ENCODE measurements at regions not wholly inside any gene's neighbourhood (a gene's known extent, or its start where the extent isn't known, plus 50 kb on each side); places are given as distances from the start of the nearest gene placed in this dataset.
A peak's percentile ranks its signal among the peaks of the same experiment; 100 is the strongest.

DNA sequence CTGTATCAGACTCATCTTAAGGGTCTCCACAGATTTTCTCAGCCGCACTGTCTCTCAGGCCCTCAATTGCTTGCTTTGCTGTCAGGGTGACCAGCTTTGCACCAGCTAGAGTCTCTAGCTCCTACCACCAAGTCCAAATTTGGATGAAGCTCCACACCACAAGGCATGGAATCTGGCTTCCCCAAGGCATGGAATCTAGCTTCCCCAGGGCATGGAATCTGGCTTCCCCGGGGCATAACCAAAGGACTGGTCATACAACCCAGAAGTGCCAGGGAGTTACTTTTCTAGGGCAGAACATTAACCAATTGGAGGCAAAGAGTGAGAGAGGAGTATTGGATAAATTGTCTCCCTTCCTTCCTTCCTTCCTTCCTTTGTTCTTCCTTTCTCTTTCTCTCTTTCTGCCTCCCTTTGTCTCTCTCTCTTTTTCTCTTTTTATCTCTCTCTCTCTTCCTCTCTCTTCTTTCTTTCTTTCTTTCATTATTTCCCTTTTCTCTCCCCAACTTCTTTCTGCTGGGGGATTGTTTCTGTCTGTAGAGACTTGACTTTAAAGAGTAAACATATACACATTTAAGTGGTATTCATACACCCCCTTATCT, 76.9 kb upstream of the HAO2 start:
- no peak overlapping the region for H3K27ac Mint-ChIP-seq
- H3K9me3 Mint-ChIP-seq, result no peaks in the 10 kb centered on the region
- peaks cover 5% of the 10 kb centered on the region for H3K27me3 Mint-ChIP-seq
- H3K36me3 Mint-ChIP-seq, result no peaks in the 10 kb centered on the region
- DNase-seq (ENCODE audit: extremely low spot score, unreplicated experiment), result no peak
- no peak overlapping the region for H3K4me3 Mint-ChIP-seq
- peaks cover 25% of the 10 kb centered on the region for H3K4me1 Mint-ChIP-seq (ENCODE audit: unreplicated experiment)
- TF ChIP-seq, protein P1, sequence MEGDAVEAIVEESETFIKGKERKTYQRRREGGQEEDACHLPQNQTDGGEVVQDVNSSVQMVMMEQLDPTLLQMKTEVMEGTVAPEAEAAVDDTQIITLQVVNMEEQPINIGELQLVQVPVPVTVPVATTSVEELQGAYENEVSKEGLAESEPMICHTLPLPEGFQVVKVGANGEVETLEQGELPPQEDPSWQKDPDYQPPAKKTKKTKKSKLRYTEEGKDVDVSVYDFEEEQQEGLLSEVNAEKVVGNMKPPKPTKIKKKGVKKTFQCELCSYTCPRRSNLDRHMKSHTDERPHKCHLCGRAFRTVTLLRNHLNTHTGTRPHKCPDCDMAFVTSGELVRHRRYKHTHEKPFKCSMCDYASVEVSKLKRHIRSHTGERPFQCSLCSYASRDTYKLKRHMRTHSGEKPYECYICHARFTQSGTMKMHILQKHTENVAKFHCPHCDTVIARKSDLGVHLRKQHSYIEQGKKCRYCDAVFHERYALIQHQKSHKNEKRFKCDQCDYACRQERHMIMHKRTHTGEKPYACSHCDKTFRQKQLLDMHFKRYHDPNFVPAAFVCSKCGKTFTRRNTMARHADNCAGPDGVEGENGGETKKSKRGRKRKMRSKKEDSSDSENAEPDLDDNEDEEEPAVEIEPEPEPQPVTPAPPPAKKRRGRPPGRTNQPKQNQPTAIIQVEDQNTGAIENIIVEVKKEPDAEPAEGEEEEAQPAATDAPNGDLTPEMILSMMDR (conservative IDR thresholded peaks at IDR 0.05), result no peak

- Mint-ChIP-seq H3K9me3 (no peaks in the 10 kb centered on the region), H3K27ac (no peak overlapping the region), H3K4me3 (peak overlapping the region; percentile 21), H3K4me1 (ENCODE audit: unreplicated experiment) (peaks cover 30% of the 10 kb centered on the region), H3K27me3 (peaks cover 5% of the 10 kb centered on the region), H3K36me3 (peaks cover 3% of the 10 kb centered on the region)
- no peak for DNase-seq (ENCODE audit: extremely low spot score, unreplicated experiment)
- TF ChIP-seq, protein P1 (conservative IDR thresholded peaks at IDR 0.05), result no peak
Measured at GRCh38 chr1:119293797-119294196, 74.8 kb upstream of the HAO2 start.

DNA sequence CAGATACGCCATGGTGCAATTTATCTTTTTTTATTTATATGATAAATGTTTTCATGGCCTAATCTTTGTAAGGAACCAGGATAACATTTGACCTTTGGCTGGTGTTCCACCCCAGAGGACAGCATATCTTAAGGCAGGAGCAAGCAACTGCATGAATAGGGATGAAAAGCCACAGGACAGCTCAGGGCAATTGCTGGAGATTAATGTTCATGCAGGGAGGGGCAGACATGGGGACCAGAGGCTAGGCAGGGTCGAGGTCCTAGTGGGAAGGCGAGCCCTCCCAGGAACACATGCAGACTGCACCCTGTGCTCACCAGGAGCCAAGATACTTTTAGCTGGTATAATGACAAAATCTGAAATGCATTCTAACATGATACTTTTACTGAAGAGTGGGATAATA, 74.4 kb upstream of the HAO2 start:
- TF ChIP-seq, protein P1 (conservative IDR thresholded peaks at IDR 0.05), result no peak
- peak overlapping the region; percentile 21 for H3K4me3 Mint-ChIP-seq
- H3K4me1 Mint-ChIP-seq (ENCODE audit: unreplicated experiment), result peaks cover 30% of the 10 kb centered on the region
- no peak for DNase-seq (ENCODE audit: extremely low spot score, unreplicated experiment)
- peaks cover 5% of the 10 kb centered on the region for H3K27me3 Mint-ChIP-seq
- H3K9me3 Mint-ChIP-seq, result no peaks in the 10 kb centered on the region
- H3K27ac Mint-ChIP-seq, result peak overlapping the region; percentile 5
- peaks cover 3% of the 10 kb centered on the region for H3K36me3 Mint-ChIP-seq

DNA sequence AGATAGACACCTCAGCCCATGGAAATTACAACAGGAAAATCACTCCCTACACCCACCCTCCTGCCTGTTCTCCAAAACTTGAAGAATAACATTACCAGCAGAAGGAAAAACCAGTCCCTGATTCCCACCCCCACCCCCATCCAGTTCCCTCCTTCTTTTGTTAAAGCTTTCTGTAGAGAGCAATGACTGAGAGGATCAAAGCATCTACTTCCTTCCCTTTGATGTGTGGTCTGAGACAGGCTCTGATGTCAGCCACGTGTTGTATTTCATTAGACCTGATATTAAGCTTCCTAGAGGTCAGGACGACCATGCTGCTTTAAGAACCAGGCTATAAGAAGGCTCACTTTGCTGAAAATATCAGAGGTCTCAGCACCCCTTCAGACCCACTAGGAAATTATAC, 73.9 kb upstream of the HAO2 start:
- Mint-ChIP-seq H3K4me1 (ENCODE audit: unreplicated experiment) (peaks cover 30% of the 10 kb centered on the region), H3K36me3 (peaks cover 3% of the 10 kb centered on the region), H3K27ac (peak overlapping the region; percentile 5), H3K27me3 (peaks cover 5% of the 10 kb centered on the region), H3K9me3 (no peaks in the 10 kb centered on the region), H3K4me3 (peak overlapping the region; percentile 21)
- TF ChIP-seq, protein P1 (conservative IDR thresholded peaks at IDR 0.05), result no peak
- DNase-seq (ENCODE audit: extremely low spot score, unreplicated experiment), result no peak

GRCh38 chr1:119298687-119299303, 69.8 kb upstream of the HAO2 start:
- Mint-ChIP-seq H3K27ac (no peak overlapping the region), H3K27me3 (peaks cover 10% of the 10 kb centered on the region), H3K36me3 (peaks cover 3% of the 10 kb centered on the region), H3K4me3 (no peak overlapping the region), H3K9me3 (no peaks in the 10 kb centered on the region), H3K4me1 (ENCODE audit: unreplicated experiment) (peaks cover 24% of the 10 kb centered on the region)
- TF ChIP-seq, protein P1 (conservative IDR thresholded peaks at IDR 0.05), result no peak
- no peak for DNase-seq (ENCODE audit: extremely low spot score, unreplicated experiment)

All from type B pancreatic cell (in vitro differentiated cells).